ENCODE measurements at regions not wholly inside any gene's neighbourhood (a gene's known extent, or its start where the extent isn't known, plus 50 kb on each side); places are given as distances from the start of the nearest gene placed in this dataset.

DNA sequence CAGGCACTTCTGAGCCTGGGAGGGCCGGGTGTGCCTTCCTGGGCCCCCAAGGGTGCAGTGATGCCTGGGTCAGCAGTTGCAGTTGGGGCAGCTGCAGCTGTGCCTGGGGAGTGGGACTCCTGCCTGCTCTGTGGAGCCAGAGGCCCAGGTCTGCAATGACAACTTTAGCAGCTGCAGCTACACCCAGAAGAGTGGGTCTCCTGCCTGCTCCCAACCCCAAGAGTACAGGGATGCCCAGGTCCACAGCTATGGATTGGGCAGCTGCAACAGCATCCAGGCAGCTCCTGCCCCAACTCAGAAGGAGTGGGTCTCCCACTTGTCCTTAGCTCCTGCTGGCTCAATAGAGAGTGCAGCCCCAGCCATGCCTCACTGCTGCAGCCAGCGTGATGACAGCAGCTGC lies 73.0 kb upstream of the ST3GAL5 start:
- DNase-seq (ENCODE audit: low read depth in 1 of 2, low spot score in 1 of 2): no peak
- TF ChIP-seq, protein P1, sequence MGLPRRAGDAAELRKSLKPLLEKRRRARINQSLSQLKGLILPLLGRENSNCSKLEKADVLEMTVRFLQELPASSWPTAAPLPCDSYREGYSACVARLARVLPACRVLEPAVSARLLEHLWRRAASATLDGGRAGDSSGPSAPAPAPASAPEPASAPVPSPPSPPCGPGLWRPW (IDR thresholded peaks at IDR 0.05): no peak
- no peak for TF ChIP-seq BHLHE40 (IDR thresholded peaks at IDR 0.05; ENCODE audit: low read depth, low read length)
- no peak for TF ChIP-seq RAD21 (conservative IDR thresholded peaks at IDR 0.05 in 1 of 2, IDR thresholded peaks at IDR 0.05 in 1 of 2)
- TF ChIP-seq, protein P2, sequence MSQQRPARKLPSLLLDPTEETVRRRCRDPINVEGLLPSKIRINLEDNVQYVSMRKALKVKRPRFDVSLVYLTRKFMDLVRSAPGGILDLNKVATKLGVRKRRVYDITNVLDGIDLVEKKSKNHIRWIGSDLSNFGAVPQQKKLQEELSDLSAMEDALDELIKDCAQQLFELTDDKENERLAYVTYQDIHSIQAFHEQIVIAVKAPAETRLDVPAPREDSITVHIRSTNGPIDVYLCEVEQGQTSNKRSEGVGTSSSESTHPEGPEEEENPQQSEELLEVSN (IDR thresholded peaks at IDR 0.05; ENCODE audit: borderline replicate concordance, low read depth): no peak
- TF ChIP-seq PHF8 (IDR thresholded peaks at IDR 0.05; ENCODE audit: borderline replicate concordance, low read depth): no peak
- TF ChIP-seq, protein P3, sequence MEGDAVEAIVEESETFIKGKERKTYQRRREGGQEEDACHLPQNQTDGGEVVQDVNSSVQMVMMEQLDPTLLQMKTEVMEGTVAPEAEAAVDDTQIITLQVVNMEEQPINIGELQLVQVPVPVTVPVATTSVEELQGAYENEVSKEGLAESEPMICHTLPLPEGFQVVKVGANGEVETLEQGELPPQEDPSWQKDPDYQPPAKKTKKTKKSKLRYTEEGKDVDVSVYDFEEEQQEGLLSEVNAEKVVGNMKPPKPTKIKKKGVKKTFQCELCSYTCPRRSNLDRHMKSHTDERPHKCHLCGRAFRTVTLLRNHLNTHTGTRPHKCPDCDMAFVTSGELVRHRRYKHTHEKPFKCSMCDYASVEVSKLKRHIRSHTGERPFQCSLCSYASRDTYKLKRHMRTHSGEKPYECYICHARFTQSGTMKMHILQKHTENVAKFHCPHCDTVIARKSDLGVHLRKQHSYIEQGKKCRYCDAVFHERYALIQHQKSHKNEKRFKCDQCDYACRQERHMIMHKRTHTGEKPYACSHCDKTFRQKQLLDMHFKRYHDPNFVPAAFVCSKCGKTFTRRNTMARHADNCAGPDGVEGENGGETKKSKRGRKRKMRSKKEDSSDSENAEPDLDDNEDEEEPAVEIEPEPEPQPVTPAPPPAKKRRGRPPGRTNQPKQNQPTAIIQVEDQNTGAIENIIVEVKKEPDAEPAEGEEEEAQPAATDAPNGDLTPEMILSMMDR (IDR thresholded peaks at IDR 0.05): no peak
- TF ChIP-seq, protein P4, sequence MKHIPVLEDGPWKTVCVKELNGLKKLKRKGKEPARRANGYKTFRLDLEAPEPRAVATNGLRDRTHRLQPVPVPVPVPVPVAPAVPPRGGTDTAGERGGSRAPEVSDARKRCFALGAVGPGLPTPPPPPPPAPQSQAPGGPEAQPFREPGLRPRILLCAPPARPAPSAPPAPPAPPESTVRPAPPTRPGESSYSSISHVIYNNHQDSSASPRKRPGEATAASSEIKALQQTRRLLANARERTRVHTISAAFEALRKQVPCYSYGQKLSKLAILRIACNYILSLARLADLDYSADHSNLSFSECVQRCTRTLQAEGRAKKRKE (CRISPR knock-in tag; IDR thresholded peaks at IDR 0.05; ENCODE audit: low read depth): no peak
- no peak for TF ChIP-seq HEYL (CRISPR knock-in tag; IDR thresholded peaks at IDR 0.05)
- no peak for TF ChIP-seq EHF (CRISPR knock-in tag; IDR thresholded peaks at IDR 0.05)
- no peak for TF ChIP-seq HOXA7 (CRISPR knock-in tag; IDR thresholded peaks at IDR 0.05)
- TF ChIP-seq CHD4 (IDR thresholded peaks at IDR 0.05; ENCODE audit: borderline replicate concordance): no peak
- TF ChIP-seq, protein P5, sequence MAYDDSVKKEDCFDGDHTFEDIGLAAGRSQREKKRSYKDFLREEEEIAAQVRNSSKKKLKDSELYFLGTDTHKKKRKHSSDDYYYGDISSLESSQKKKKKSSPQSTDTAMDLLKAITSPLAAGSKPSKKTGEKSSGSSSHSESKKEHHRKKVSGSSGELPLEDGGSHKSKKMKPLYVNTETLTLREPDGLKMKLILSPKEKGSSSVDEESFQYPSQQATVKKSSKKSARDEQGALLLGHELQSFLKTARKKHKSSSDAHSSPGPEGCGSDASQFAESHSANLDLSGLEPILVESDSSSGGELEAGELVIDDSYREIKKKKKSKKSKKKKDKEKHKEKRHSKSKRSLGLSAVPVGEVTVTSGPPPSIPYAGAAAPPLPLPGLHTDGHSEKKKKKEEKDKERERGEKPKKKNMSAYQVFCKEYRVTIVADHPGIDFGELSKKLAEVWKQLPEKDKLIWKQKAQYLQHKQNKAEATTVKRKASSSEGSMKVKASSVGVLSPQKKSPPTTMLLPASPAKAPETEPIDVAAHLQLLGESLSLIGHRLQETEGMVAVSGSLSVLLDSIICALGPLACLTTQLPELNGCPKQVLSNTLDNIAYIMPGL (CRISPR knock-in tag; IDR thresholded peaks at IDR 0.05; ENCODE audit: borderline replicate concordance): no peak
- no peak for TF ChIP-seq ZFP36 (IDR thresholded peaks at IDR 0.05; ENCODE audit: borderline replicate concordance, partially characterized antibody)
- no peak for TF ChIP-seq EHMT2 (IDR thresholded peaks at IDR 0.05; ENCODE audit: low read depth)
- TF ChIP-seq RARB (CRISPR knock-in tag; IDR thresholded peaks at IDR 0.05): no peak
- TF ChIP-seq ESRRA (IDR thresholded peaks at IDR 0.05; ENCODE audit: borderline replicate concordance, low read length): no peak
- Histone ChIP-seq H3K4me2 (no peak overlapping the region), H3K4me3 (no peak overlapping the region), H3K9me3 (peaks cover 22% of the 10 kb centered on the region), H3K4me1 (peaks cover 36% of the 10 kb centered on the region), H3K27ac (peak overlapping the region in 1 of 2 experiments; percentile 75; a peak in 3 of 6 replicates)
- FAIRE-seq: no peak
- POLR2A ChIA-PET: no interaction called here
- WGBS (ENCODE audit: missing lambda C conversion rate): 89% methylated on average over 2 of the region's 2 CpGs
- CTCF ChIA-PET: interaction anchor here (1.7 to 5.0 kb wide), 4 partner anchors 10 to 73 kb away, joined by 4 to 29 read pairs (median 7); partner anchors contain the start of gene ST3GAL5
- no peak; a peak in 1 of 6 replicates for ATAC-seq

DNA sequence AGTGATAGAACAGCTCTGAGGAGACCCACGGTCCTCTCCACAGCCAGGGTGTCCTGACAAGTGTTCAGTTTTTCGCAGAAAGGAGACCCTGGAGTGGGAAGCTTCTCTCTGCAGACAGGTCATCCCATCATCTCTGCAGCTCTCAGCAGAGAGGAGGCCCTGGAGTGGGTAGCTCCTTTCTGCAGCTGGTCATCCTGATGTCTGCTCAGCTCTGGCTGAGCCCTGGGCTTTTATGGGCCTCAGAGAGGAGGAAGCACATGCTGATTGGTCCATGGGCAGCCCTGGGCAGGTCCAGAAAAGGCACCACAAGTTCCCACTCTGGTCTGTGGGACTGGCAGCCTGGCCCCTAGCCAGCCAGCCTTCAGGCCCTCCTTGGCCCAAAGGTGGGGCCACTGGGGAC lies 72.3 kb upstream of the ST3GAL5 start:
- no peak for TF ChIP-seq HDAC2 (IDR thresholded peaks at IDR 0.05)
- TF ChIP-seq FOSL2 (IDR thresholded peaks at IDR 0.05): no peak
- TF ChIP-seq FOSL2 (CRISPR knock-in tag; IDR thresholded peaks at IDR 0.05): no peak
- TF ChIP-seq, protein P2 (IDR thresholded peaks at IDR 0.05; ENCODE audit: borderline replicate concordance, low read depth): no peak
- TF ChIP-seq POLR2A (IDR thresholded peaks at IDR 0.05; ENCODE audit: low read length): no peak
- TF ChIP-seq, protein P6, sequence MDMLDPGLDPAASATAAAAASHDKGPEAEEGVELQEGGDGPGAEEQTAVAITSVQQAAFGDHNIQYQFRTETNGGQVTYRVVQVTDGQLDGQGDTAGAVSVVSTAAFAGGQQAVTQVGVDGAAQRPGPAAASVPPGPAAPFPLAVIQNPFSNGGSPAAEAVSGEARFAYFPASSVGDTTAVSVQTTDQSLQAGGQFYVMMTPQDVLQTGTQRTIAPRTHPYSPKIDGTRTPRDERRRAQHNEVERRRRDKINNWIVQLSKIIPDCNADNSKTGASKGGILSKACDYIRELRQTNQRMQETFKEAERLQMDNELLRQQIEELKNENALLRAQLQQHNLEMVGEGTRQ (IDR thresholded peaks at IDR 0.05): no peak
- no peak for TF ChIP-seq FOSB (CRISPR knock-in tag; IDR thresholded peaks at IDR 0.05)
- TF ChIP-seq SMC3 (IDR thresholded peaks at IDR 0.05): no peak
- no peak for TF ChIP-seq HOXB5 (CRISPR knock-in tag; IDR thresholded peaks at IDR 0.05)
- no peak for TF ChIP-seq CHD4 (IDR thresholded peaks at IDR 0.05; ENCODE audit: borderline replicate concordance)
- TF ChIP-seq TP53 (CRISPR knock-in tag; IDR thresholded peaks at IDR 0.05): no peak
- TF ChIP-seq RNF2 (IDR thresholded peaks at IDR 0.05; ENCODE audit: borderline replicate concordance, low read depth): no peak
- no peak for TF ChIP-seq EHF (CRISPR knock-in tag; IDR thresholded peaks at IDR 0.05)
- no peak for TF ChIP-seq JUN (IDR thresholded peaks at IDR 0.05)
- no peak for TF ChIP-seq EHMT2 (IDR thresholded peaks at IDR 0.05; ENCODE audit: low read depth)
- TF ChIP-seq POLR2AphosphoS2 (conservative IDR thresholded peaks at IDR 0.05; ENCODE audit: low read length): no peak
- Histone ChIP-seq H3K27ac (peak overlapping the region in 1 of 2 experiments; percentile 75; a peak in 3 of 6 replicates), H3K4me2 (no peak overlapping the region), H3K4me1 (peaks cover 36% of the 10 kb centered on the region), H3K9me3 (peaks cover 22% of the 10 kb centered on the region), H3K4me3 (no peak overlapping the region)
- WGBS (ENCODE audit: missing lambda C conversion rate): 91% methylated on average over 2 of the region's 2 CpGs
- ChIA-PET POLR2A (interaction anchor here (2.3 kb wide), 1 partner anchor 25 kb away, joined by 5 read pairs; no protein-coding TSS in a partner anchor), CTCF (interaction anchor here (1.3 to 5.0 kb wide), 7 partner anchors 9 to 134 kb away, joined by 3 to 29 read pairs (median 7); partner anchors contain the start of gene ST3GAL5)
- FAIRE-seq (no peak), DNase-seq (ENCODE audit: low read depth in 1 of 2, low spot score in 1 of 2) (no peak), ATAC-seq (no peak)
